H9 (cell line): ENCODE measurements at regions not wholly inside any gene's neighbourhood (a gene's known extent, or its start where the extent isn't known, plus 50 kb on each side); places are given as distances from the start of the nearest gene placed in this dataset.

ENCODE experiments used
- DNase-seq: peaks from one replicate; pipeline ENCODE4 v3.0.0-alpha.2; 2017
- H2AFZ ChIP-seq: one replicate; pipeline ENCODE4 v1.6.1; 2013; ENCODE audit warnings: mild to moderate bottlenecking, low read length, control low read depth, moderate library complexity
- H2AK5ac ChIP-seq: 2 replicates; pipeline ENCODE4 v1.6.1; 2013; ENCODE audit warnings: low read length, control low read depth, mixed read lengths; ENCODE audit not compliant: insufficient read length
- H2BK120ac ChIP-seq: one replicate; pipeline ENCODE4 v1.6.1; 2013; ENCODE audit warnings: low read depth, mild to moderate bottlenecking, low read length, control low read depth, inconsistent platforms; ENCODE audit not compliant: poor library complexity, severe bottlenecking
- H2BK12ac ChIP-seq: 2 replicates; pipeline ENCODE4 v1.6.1; 2013; ENCODE audit warnings: low read length, control low read depth, mixed read lengths, low read depth; ENCODE audit not compliant: insufficient read length
- H2BK15ac ChIP-seq: 2 replicates; pipeline ENCODE4 v1.6.1; 2013; ENCODE audit warnings: low read depth, low read length, control low read depth
- H2BK20ac ChIP-seq: one replicate; pipeline ENCODE4 v1.6.1; 2013; ENCODE audit warnings: low read depth, mild to moderate bottlenecking, low read length, control low read depth, inconsistent platforms; ENCODE audit not compliant: poor library complexity, severe bottlenecking
- H2BK5ac ChIP-seq: 2 replicates; pipeline ENCODE4 v1.6.1; 2013; ENCODE audit warnings: low read length, control low read depth, mixed read lengths; ENCODE audit not compliant: insufficient read length
- H3K14ac ChIP-seq: 2 replicates; pipeline ENCODE4 v1.6.1; 2013; ENCODE audit warnings: low read length, control low read depth; ENCODE audit not compliant: insufficient read depth
- H3K18ac ChIP-seq: 2 replicates; pipeline ENCODE4 v1.6.1; 2013; ENCODE audit warnings: low read depth, mild to moderate bottlenecking, mixed read lengths, low read length, control low read depth; ENCODE audit not compliant: insufficient read length
- H3K23ac ChIP-seq: 2 replicates; pipeline ENCODE4 v1.6.1; 2013; ENCODE audit warnings: low read length, control low read depth, mixed read lengths, low read depth; ENCODE audit not compliant: insufficient read length
- H3K23me2 ChIP-seq: 2 replicates; pipeline ENCODE4 v1.6.1; 2013; ENCODE audit warnings: low read depth, mild to moderate bottlenecking, mixed read lengths, low read length, control low read depth; ENCODE audit not compliant: insufficient read length, poor library complexity, severe bottlenecking
- H3K27ac ChIP-seq: 2 replicates; pipeline ENCODE4 v1.5.1; 2013; ENCODE audit warnings: low read length, control low read depth, mixed read lengths, low read depth; ENCODE audit not compliant: insufficient read length
- H3K27me3 ChIP-seq: 2 replicates; pipeline ENCODE4 v1.6.1; 2013; ENCODE audit warnings: low read length, control low read depth, inconsistent platforms; ENCODE audit not compliant: insufficient read depth
- H3K4ac ChIP-seq: 2 replicates; pipeline ENCODE4 v1.6.1; 2013; ENCODE audit warnings: low read depth, mild to moderate bottlenecking, control low read depth, inconsistent platforms, low read length, moderate library complexity
- H3K4me1 ChIP-seq: 2 replicates; pipeline ENCODE4 v1.6.1; 2013; ENCODE audit warnings: low read length, control low read depth, inconsistent platforms; ENCODE audit not compliant: insufficient read depth
- H3K4me2 ChIP-seq: 2 replicates; pipeline ENCODE4 v1.6.1; 2013; ENCODE audit warnings: low read length, control low read depth, mixed read lengths; ENCODE audit not compliant: insufficient read length, insufficient read depth
- H3K56ac ChIP-seq: 2 replicates; pipeline ENCODE4 v1.6.1; 2013; ENCODE audit warnings: low read depth, mild to moderate bottlenecking, mixed read lengths, low read length, control low read depth; ENCODE audit not compliant: insufficient read length
- H3K79me1 ChIP-seq: 2 replicates; pipeline ENCODE4 v1.6.1; 2013; ENCODE audit warnings: low read depth, mild to moderate bottlenecking, moderate library complexity, low read length, control low read depth, inconsistent platforms; ENCODE audit not compliant: insufficient read depth, poor library complexity, severe bottlenecking
- H3K79me2 ChIP-seq: 2 replicates; pipeline ENCODE4 v1.6.1; 2013; ENCODE audit warnings: low read length, control low read depth, inconsistent platforms; ENCODE audit not compliant: insufficient read depth
- H3K9ac ChIP-seq: 2 replicates; pipeline ENCODE4 v1.6.1; 2013; ENCODE audit warnings: low read length, control low read depth, mixed read lengths; ENCODE audit not compliant: insufficient read length; ENCODE audit errors: extremely low read depth
- H3K9me3 ChIP-seq: one replicate; pipeline ENCODE4 v1.6.1; 2013; ENCODE audit warnings: low read depth, low read length, inconsistent platforms; ENCODE audit not compliant: control insufficient read depth
- H3T11ph ChIP-seq: one replicate; pipeline ENCODE4 v1.6.1; 2013; ENCODE audit warnings: mild to moderate bottlenecking, low read length, control low read depth, inconsistent platforms
- H4K20me1 ChIP-seq: one replicate; pipeline ENCODE4 v1.6.1; 2013; ENCODE audit not compliant: control insufficient read depth, insufficient read length, insufficient read depth
- H4K5ac ChIP-seq: 2 replicates; pipeline ENCODE4 v1.6.1; 2013; ENCODE audit warnings: low read depth, mild to moderate bottlenecking, mixed read lengths, low read length, control low read depth; ENCODE audit not compliant: insufficient read length
- H4K8ac ChIP-seq: replicated peaks from 2 replicates; pipeline ENCODE4 v1.6.1; 2013; ENCODE audit warnings: low read length, control low read depth, mixed read lengths, low read depth; ENCODE audit not compliant: insufficient read length
- H4K91ac ChIP-seq: 2 replicates; pipeline ENCODE4 v1.6.1; 2013; ENCODE audit warnings: low read depth, mild to moderate bottlenecking, moderate library complexity, mixed read lengths, low read length, control low read depth; ENCODE audit not compliant: insufficient read length
- H3K27ac Mint-ChIP-seq, 3 experiments: 2 replicates in 2 of 3; 3 replicates in 1 of 3; pipeline ENCODE4 v1.8.0; 2020 to 2021; ENCODE audit warnings: mixed read lengths in 3 of 3, mild to moderate bottlenecking in 1 of 3, moderate library complexity in 1 of 3
- H3K27me3 Mint-ChIP-seq: 2 replicates; pipeline ENCODE4 v1.8.0; 2021; ENCODE audit warnings: low read depth, mild to moderate bottlenecking, moderate library complexity, mixed read lengths
- H3K36me3 Mint-ChIP-seq, 3 experiments: 2 replicates in 2 of 3; 3 replicates in 1 of 3; pipeline ENCODE4 v1.8.0; 2020 to 2021; ENCODE audit warnings: low read depth in 3 of 3, mixed read lengths in 3 of 3; ENCODE audit not compliant: insufficient read depth in 1 of 3
- H3K4me1 Mint-ChIP-seq, 2 experiments: 2 replicates each; pipeline ENCODE4 v1.8.0; 2020; ENCODE audit warnings: mixed read lengths in 2 of 2
- H3K4me3 Mint-ChIP-seq, 2 experiments: 2 replicates in 1 of 2; 3 replicates in 1 of 2; pipeline ENCODE4 v1.8.0; 2020 to 2021; ENCODE audit warnings: mild to moderate bottlenecking in 2 of 2, mixed read lengths in 2 of 2, moderate library complexity in 1 of 2
- H3K9me3 Mint-ChIP-seq, 2 experiments: 2 replicates in 1 of 2; 3 replicates in 1 of 2; pipeline ENCODE4 v1.8.0; 2020; ENCODE audit warnings: mild to moderate bottlenecking in 2 of 2, mixed read lengths in 2 of 2, moderate library complexity in 1 of 2
- CTCF ChIP-seq: fragments of 200-600 bp; sonication (generic); conservative IDR thresholded peaks from 3 replicates; pipeline ENCODE4 v1.8.0; 2021; ENCODE audit warnings: antibody characterized with exemption, mild to moderate bottlenecking
- WGBS: extraction: QIAGEN DNeasy Blood & Tissue Kit; methylation state at CpG from one replicate; pipeline ENCODE4 v1.1.7; 2013; ENCODE audit warnings: missing lambda C conversion rate, low lambda C conversion rate, mixed read lengths; ENCODE audit not compliant: insufficient read length; ENCODE audit errors: extremely low coverage; 5-methylcytosine and 5-hydroxymethylcytosine counted together

- Histone ChIP-seq H2AFZ (no peak overlapping the region), H2BK120ac (no peak overlapping the region), H3K79me2 (no peaks in the 10 kb centered on the region), H3K18ac (no peak overlapping the region), H2AK5ac (no peak overlapping the region), H4K5ac (no peak overlapping the region), H3K27ac (no peak overlapping the region), H3K27me3 (peaks cover 6% of the 10 kb centered on the region; the same call in 1 of the 2 replicates), H3K4me1 (no peaks in the 10 kb centered on the region), H4K8ac (no peak overlapping the region), H3K23me2 (no peaks in the 10 kb centered on the region), H3K9ac (no peak overlapping the region), H3K79me1 (no peaks in the 10 kb centered on the region), H4K20me1 (peaks cover 4% of the 10 kb centered on the region), H3K56ac (no peak overlapping the region), H3K4me2 (no peak overlapping the region), H3K4ac (no peak overlapping the region), H4K91ac (no peak overlapping the region), H3T11ph (no peak overlapping the region), H2BK5ac (no peak overlapping the region), H2BK12ac (no peak overlapping the region), H3K14ac (no peak overlapping the region), H3K9me3 (no peaks in the 10 kb centered on the region), H2BK20ac (no peak overlapping the region), H2BK15ac (no peak overlapping the region), H3K23ac (no peak overlapping the region)
- H3K4me1 Mint-ChIP-seq, result peaks cover 14 to 25% of the 10 kb centered on the region in 2 experiments
- DNase-seq, result no peak
- H3K9me3 Mint-ChIP-seq, result peaks cover 0 to 2% of the 10 kb centered on the region in 2 experiments; a peak in 3 of 5 replicates
- no peaks in the 10 kb centered on the region; a peak in 1 of 7 replicates for H3K36me3 Mint-ChIP-seq
- no peak for TF ChIP-seq CTCF
- WGBS, result no CpG with 5 or more reads among the region's 1 CpG
- H3K27me3 Mint-ChIP-seq, result peaks cover 39% of the 10 kb centered on the region
- no peak overlapping the region for H3K27ac Mint-ChIP-seq
- no peak overlapping the region for H3K4me3 Mint-ChIP-seq
Observed at GRCh38 chr10:44313761-44314165, 71.1 kb downstream of the CXCL12 start.
